ENCODE measurements at regions not wholly inside any gene's neighbourhood (a gene's known extent, or its start where the extent isn't known, plus 50 kb on each side); places are given as distances from the start of the nearest gene placed in this dataset.
A peak's percentile ranks its signal among the peaks of the same experiment; 100 is the strongest.

- Histone ChIP-seq H3K27me3 (ENCODE audit: control insufficient read depth, insufficient read depth, low read length, poor library complexity, severe bottlenecking) (peaks cover 38% of the 10 kb centered on the region), H3K4me3 (ENCODE audit: insufficient read depth, low read depth, low read length) (no peak overlapping the region), H3K9me3 (ENCODE audit: control insufficient read depth, low read length) (no peaks in the 10 kb centered on the region), H3K27ac (ENCODE audit: insufficient read depth, low read depth, low read length, poor library complexity, severe bottlenecking) (no peak overlapping the region), H3K36me3 (ENCODE audit: control insufficient read depth, insufficient read depth, low read length) (no peaks in the 10 kb centered on the region), H3K4me1 (ENCODE audit: control insufficient read depth, insufficient read depth, low read length) (peaks cover 7% of the 10 kb centered on the region)
- 86 to 87% methylated on average over 8 of the region's 8 CpGs for WGBS, 2 experiments
Observed at GRCh38 chr1:212495766-212496494, 63.2 kb downstream of the NENF start.

DNA sequence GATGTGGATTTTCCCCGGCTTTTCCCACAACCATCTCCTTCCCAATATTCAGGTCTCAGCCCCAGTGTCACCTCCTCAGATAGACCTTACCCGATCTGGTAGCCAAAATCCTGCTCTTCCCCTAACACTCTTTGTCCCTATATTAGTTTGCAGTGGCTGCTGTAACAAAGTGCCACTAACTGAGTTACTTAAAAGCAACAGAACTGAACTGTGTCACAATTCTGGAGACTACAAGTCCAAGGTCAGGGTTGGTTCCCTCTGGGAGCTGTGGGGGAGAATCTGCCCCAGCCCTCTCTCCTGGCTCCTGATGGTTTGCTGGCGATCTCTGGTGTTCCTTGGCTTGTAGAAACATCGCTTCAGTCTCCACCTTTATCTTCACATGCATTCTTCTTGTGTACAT lies 64.0 kb downstream of the NENF start:
- Histone ChIP-seq H3K27ac (ENCODE audit: insufficient read depth, low read depth, low read length, poor library complexity, severe bottlenecking) (no peak overlapping the region), H3K4me3 (ENCODE audit: insufficient read depth, low read depth, low read length) (no peak overlapping the region), H3K36me3 (ENCODE audit: control insufficient read depth, insufficient read depth, low read length) (no peaks in the 10 kb centered on the region), H3K9me3 (ENCODE audit: control insufficient read depth, low read length) (no peaks in the 10 kb centered on the region), H3K4me1 (ENCODE audit: control insufficient read depth, insufficient read depth, low read length) (peaks cover 7% of the 10 kb centered on the region), H3K27me3 (ENCODE audit: control insufficient read depth, insufficient read depth, low read length, poor library complexity, severe bottlenecking) (peaks cover 38% of the 10 kb centered on the region)
- 85 to 93% methylated on average over 4 of the region's 4 CpGs for WGBS, 2 experiments

- Histone ChIP-seq H3K27ac (ENCODE audit: insufficient read depth, low read depth, low read length, poor library complexity, severe bottlenecking) (no peak overlapping the region), H3K4me3 (ENCODE audit: insufficient read depth, low read depth, low read length) (no peak overlapping the region), H3K36me3 (ENCODE audit: control insufficient read depth, insufficient read depth, low read length) (no peaks in the 10 kb centered on the region), H3K27me3 (ENCODE audit: control insufficient read depth, insufficient read depth, low read length, poor library complexity, severe bottlenecking) (peaks cover 33% of the 10 kb centered on the region), H3K9me3 (ENCODE audit: control insufficient read depth, low read length) (no peaks in the 10 kb centered on the region), H3K4me1 (ENCODE audit: control insufficient read depth, insufficient read depth, low read length) (peaks cover 7% of the 10 kb centered on the region)
- whole genome bisulfite sequencing, 2 experiments = 95 to 97% methylated on average over 3 of the region's 3 CpGs
Observed at GRCh38 chr1:212497553-212497952, 64.8 kb downstream of the NENF start.

DNA sequence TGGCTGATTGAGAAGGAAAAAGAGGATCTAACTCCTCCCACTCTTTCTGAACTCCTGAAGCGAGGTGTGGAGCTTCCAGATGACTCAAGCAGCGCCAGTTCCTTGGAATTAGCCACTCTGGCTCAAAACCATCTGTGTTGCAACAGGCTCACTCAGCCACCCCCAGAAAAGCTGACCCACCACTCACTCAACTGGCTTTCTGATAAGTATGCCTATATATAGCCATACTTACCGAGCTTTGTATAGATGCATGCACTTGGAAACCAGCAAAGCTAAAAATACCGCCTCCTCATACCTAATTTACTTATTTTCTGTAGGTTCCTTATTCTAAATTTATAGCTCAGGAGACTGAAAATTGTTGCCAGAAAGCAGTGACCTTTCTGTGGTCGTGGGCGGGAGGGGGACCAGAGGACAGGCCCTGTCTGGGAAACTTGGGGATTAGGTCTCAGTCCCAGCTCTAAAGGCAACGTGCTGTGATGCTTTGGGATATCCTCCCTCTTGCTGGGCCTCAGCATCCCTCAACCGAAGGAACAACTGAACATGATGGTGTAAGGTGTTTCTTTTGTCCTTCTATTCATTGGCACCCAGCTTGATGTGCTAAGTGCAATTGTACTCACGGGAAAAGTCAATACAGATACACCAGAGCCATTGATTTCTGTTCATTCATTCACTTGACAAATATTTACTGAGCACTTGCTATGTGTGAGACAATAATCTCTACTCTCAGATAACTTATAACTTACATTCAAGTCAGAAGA lies 65.7 kb downstream of the NENF start:
- Histone ChIP-seq H3K27ac (ENCODE audit: insufficient read depth, low read depth, low read length, poor library complexity, severe bottlenecking) (no peak overlapping the region), H3K4me1 (ENCODE audit: control insufficient read depth, insufficient read depth, low read length) (peaks cover 7% of the 10 kb centered on the region), H3K36me3 (ENCODE audit: control insufficient read depth, insufficient read depth, low read length) (no peaks in the 10 kb centered on the region), H3K4me3 (ENCODE audit: insufficient read depth, low read depth, low read length) (no peak overlapping the region), H3K27me3 (ENCODE audit: control insufficient read depth, insufficient read depth, low read length, poor library complexity, severe bottlenecking) (peaks cover 33% of the 10 kb centered on the region), H3K9me3 (ENCODE audit: control insufficient read depth, low read length) (no peaks in the 10 kb centered on the region)
- 66 to 74% methylated on average over 9 of the region's 9 CpGs for WGBS, 2 experiments

- peaks cover 33% of the 10 kb centered on the region for H3K27me3 ChIP-seq (ENCODE audit: control insufficient read depth, insufficient read depth, low read length, poor library complexity, severe bottlenecking)
- no peak overlapping the region for H3K27ac ChIP-seq (ENCODE audit: insufficient read depth, low read depth, low read length, poor library complexity, severe bottlenecking)
- WGBS, 2 experiments = 89 to 91% methylated on average over 6 of the region's 6 CpGs
- no peaks in the 10 kb centered on the region for H3K9me3 ChIP-seq (ENCODE audit: control insufficient read depth, low read length)
- H3K36me3 ChIP-seq (ENCODE audit: control insufficient read depth, insufficient read depth, low read length) = no peaks in the 10 kb centered on the region
- peaks cover 7% of the 10 kb centered on the region for H3K4me1 ChIP-seq (ENCODE audit: control insufficient read depth, insufficient read depth, low read length)
- H3K4me3 ChIP-seq (ENCODE audit: insufficient read depth, low read depth, low read length) = no peak overlapping the region
Observed at GRCh38 chr1:212500351-212500750, 67.6 kb downstream of the NENF start.

GRCh38 chr1:212500983-212501382 lies 68.3 kb downstream of the NENF start:
- peaks cover 9% of the 10 kb centered on the region for H3K4me1 ChIP-seq (ENCODE audit: control insufficient read depth, insufficient read depth, low read length)
- WGBS, 2 experiments = 86 to 88% methylated on average over 1 of the region's 1 CpG
- H3K27ac ChIP-seq (ENCODE audit: insufficient read depth, low read depth, low read length, poor library complexity, severe bottlenecking) = no peak overlapping the region
- no peaks in the 10 kb centered on the region for H3K36me3 ChIP-seq (ENCODE audit: control insufficient read depth, insufficient read depth, low read length)
- H3K4me3 ChIP-seq (ENCODE audit: insufficient read depth, low read depth, low read length) = no peak overlapping the region
- H3K9me3 ChIP-seq (ENCODE audit: control insufficient read depth, low read length) = no peaks in the 10 kb centered on the region
- peaks cover 33% of the 10 kb centered on the region for H3K27me3 ChIP-seq (ENCODE audit: control insufficient read depth, insufficient read depth, low read length, poor library complexity, severe bottlenecking)

- H3K36me3 ChIP-seq (ENCODE audit: control insufficient read depth, insufficient read depth, low read length) = no peaks in the 10 kb centered on the region
- no peak overlapping the region for H3K4me3 ChIP-seq (ENCODE audit: insufficient read depth, low read depth, low read length)
- H3K4me1 ChIP-seq (ENCODE audit: control insufficient read depth, insufficient read depth, low read length) = peaks cover 21% of the 10 kb centered on the region
- peaks cover 14% of the 10 kb centered on the region for H3K27me3 ChIP-seq (ENCODE audit: control insufficient read depth, insufficient read depth, low read length, poor library complexity, severe bottlenecking)
- WGBS, 2 experiments = 90 to 92% methylated on average over 3 of the region's 3 CpGs
- H3K27ac ChIP-seq (ENCODE audit: insufficient read depth, low read depth, low read length, poor library complexity, severe bottlenecking) = no peak overlapping the region
- no peaks in the 10 kb centered on the region for H3K9me3 ChIP-seq (ENCODE audit: control insufficient read depth, low read length)
Observed at GRCh38 chr1:212503714-212504113, 71.0 kb downstream of the NENF start.

DNA sequence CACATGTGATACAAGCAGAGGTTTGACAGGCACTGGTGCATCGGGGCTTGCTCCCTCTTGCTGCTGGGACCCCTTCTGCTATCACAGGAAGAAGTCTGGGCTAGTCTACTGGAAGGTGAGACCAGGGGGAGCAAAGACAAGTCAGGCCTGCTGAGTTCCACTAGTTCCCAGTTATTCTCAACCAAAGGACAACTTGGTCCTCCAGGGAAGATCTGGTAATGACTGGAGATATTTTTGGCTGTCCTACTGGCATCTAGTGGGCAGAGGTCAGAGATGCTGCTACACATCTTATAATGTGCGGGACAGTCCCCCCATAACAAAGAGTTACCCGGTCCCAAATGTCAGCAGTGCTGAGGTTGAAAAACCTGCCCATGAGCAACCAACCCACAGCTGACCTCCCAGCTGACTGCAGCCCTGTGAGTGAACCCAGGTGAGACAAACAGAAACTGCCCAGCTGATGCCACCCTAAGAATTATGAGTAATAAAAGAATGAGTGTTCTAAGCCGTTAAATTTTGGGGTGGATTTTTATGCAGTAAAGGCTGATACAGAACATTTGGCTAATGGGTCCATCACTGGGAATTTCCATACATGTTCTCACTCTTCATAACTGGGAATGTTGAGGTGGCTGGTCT lies 71.6 kb downstream of the NENF start:
- H3K9me3 ChIP-seq (ENCODE audit: control insufficient read depth, low read length) = no peaks in the 10 kb centered on the region
- WGBS, 2 experiments = 92 to 93% methylated on average over 4 of the region's 4 CpGs
- H3K4me1 ChIP-seq (ENCODE audit: control insufficient read depth, insufficient read depth, low read length) = peaks cover 20% of the 10 kb centered on the region
- H3K36me3 ChIP-seq (ENCODE audit: control insufficient read depth, insufficient read depth, low read length) = no peaks in the 10 kb centered on the region
- no peak overlapping the region for H3K27ac ChIP-seq (ENCODE audit: insufficient read depth, low read depth, low read length, poor library complexity, severe bottlenecking)
- peaks cover 14% of the 10 kb centered on the region for H3K27me3 ChIP-seq (ENCODE audit: control insufficient read depth, insufficient read depth, low read length, poor library complexity, severe bottlenecking)
- H3K4me3 ChIP-seq (ENCODE audit: insufficient read depth, low read depth, low read length) = no peak overlapping the region

GRCh38 chr1:212506666-212507065 lies 73.9 kb downstream of the NENF start:
- H3K4me3 ChIP-seq (ENCODE audit: insufficient read depth, low read depth, low read length) = no peak overlapping the region
- H3K9me3 ChIP-seq (ENCODE audit: control insufficient read depth, low read length) = no peaks in the 10 kb centered on the region
- H3K36me3 ChIP-seq (ENCODE audit: control insufficient read depth, insufficient read depth, low read length) = no peaks in the 10 kb centered on the region
- peaks cover 20% of the 10 kb centered on the region for H3K4me1 ChIP-seq (ENCODE audit: control insufficient read depth, insufficient read depth, low read length)
- no peaks in the 10 kb centered on the region for H3K27me3 ChIP-seq (ENCODE audit: control insufficient read depth, insufficient read depth, low read length, poor library complexity, severe bottlenecking)
- H3K27ac ChIP-seq (ENCODE audit: insufficient read depth, low read depth, low read length, poor library complexity, severe bottlenecking) = peak overlapping the region; percentile 82

DNA sequence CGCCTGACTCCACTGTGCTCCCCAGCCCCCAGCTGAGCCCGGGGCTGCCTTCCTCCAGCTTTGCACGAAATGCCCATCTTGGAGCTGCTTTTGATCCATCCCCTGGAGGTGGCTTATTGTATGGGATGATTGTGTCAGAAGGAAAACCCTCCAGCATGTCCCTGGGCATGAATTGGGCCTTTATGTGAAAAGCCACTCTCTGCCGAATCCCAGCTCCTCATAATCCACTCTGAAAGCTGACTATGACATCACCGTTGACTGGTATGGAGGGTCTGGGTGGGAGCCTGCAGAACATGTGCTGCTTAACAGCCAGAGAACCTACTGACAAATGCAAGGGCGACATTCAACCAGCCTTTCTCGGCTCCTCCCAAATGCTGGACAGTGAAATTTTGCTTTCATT lies 74.6 kb downstream of the NENF start:
- Histone ChIP-seq H3K9me3 (ENCODE audit: control insufficient read depth, low read length) (no peaks in the 10 kb centered on the region), H3K4me1 (ENCODE audit: control insufficient read depth, insufficient read depth, low read length) (peaks cover 27% of the 10 kb centered on the region), H3K4me3 (ENCODE audit: insufficient read depth, low read depth, low read length) (no peak overlapping the region), H3K27ac (ENCODE audit: insufficient read depth, low read depth, low read length, poor library complexity, severe bottlenecking) (no peak overlapping the region), H3K36me3 (ENCODE audit: control insufficient read depth, insufficient read depth, low read length) (no peaks in the 10 kb centered on the region), H3K27me3 (ENCODE audit: control insufficient read depth, insufficient read depth, low read length, poor library complexity, severe bottlenecking) (no peaks in the 10 kb centered on the region)
- WGBS, 2 experiments = 44 to 48% methylated on average over 7 of the region's 7 CpGs

All from ectodermal cell (in vitro differentiated cells).